GM21529 (cell line): ENCODE measurements at regions not wholly inside any gene's neighbourhood (a gene's known extent, or its start where the extent isn't known, plus 50 kb on each side); places are given as distances from the start of the nearest gene placed in this dataset.

ENCODE experiments used
- ATAC-seq: cut with Tn5 transposase; IDR thresholded peaks from one replicate; pipeline ENCODE4 v1.9.1; 2021; ENCODE audit not compliant: unreplicated experiment

DNA sequence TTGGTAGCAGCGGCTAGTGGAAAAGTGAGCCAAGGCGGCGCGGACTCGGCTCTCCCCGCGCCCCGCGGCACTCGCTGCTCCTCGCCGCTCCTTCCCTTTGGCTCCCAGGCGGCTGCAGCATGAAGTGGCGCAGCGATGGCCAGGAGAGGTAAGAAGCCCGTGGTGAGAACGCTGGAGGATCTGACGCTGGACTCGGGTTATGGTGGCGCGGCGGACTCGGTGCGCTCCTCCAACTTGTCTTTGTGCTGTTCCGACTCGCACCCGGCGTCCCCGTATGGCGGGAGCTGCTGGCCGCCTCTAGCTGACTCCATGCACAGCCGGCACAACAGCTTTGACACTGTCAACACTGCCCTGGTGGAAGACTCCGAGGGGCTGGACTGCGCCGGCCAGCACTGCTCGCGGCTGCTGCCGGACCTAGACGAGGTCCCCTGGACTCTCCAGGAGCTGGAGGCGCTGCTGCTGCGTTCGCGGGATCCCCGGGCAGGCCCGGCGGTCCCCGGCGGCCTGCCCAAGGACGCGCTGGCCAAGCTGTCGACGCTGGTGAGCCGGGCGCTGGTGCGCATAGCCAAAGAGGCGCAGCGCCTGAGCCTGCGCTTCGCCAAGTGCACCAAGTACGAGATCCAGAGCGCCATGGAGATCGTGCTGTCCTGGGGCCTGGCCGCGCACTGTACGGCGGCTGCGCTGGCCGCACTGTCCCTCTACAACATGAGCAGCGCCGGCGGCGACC lies 225.6 kb upstream of the CRY1 start:
- ATAC-seq: no peak

DNA sequence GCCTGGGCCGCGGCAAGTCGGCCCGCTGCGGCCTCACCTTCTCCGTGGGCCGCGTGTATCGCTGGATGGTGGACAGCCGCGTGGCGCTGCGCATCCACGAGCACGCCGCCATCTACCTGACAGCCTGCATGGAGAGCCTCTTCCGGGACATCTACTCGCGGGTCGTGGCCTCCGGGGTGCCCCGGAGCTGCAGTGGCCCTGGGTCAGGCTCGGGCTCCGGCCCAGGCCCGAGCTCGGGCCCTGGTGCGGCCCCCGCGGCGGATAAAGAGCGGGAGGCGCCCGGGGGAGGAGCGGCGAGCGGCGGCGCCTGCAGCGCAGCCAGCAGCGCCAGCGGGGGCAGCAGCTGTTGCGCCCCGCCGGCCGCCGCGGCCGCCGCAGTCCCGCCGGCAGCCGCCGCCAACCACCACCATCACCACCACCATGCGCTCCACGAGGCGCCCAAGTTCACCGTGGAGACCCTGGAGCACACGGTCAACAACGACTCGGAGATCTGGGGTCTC lies 226.2 kb upstream of the CRY1 start:
- no peak for ATAC-seq

DNA sequence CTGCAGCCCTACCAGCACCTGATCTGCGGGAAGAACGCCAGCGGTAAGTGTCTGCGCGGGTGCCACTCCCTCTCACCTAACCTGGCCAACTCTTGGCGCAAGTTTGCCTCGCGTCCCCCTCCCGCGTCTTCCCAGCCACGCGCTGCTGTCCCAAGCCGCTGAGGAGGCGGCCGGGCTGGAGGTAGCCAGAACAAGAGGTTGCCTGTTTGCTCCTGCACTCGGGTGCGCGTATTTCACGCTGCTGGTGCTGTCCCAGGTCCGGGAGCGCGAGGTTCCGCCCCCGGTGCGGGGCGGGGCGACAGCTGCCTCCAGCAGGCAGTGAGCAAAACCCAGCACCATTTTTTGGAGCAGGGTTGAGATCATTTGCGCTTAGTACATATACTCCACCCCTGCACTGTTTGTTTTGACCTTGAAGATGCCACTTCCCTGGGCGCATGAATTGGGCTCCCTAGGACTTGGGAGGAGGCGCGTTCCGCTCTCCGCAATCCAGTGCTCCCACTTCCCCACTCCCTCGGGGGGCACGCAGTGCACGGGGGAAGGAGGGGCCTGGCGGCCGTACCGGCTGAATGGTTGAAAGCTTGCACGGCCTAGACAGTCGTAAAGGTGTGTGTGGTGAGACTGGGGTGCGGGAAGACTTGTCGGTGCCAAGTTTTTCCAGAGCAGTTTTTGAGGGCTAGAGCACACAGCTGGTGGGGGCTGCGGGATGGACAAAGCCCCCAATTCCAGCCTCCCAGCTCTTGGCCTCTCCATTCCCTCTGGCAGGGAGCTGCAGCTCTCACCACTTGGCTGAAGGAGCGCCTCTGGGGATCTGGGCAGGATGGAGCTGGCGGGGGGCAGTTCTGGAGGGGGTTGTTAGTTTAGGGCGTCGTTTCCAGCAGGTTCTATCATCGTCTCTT lies 226.9 kb upstream of the CRY1 start:
- ATAC-seq: no peak

DNA sequence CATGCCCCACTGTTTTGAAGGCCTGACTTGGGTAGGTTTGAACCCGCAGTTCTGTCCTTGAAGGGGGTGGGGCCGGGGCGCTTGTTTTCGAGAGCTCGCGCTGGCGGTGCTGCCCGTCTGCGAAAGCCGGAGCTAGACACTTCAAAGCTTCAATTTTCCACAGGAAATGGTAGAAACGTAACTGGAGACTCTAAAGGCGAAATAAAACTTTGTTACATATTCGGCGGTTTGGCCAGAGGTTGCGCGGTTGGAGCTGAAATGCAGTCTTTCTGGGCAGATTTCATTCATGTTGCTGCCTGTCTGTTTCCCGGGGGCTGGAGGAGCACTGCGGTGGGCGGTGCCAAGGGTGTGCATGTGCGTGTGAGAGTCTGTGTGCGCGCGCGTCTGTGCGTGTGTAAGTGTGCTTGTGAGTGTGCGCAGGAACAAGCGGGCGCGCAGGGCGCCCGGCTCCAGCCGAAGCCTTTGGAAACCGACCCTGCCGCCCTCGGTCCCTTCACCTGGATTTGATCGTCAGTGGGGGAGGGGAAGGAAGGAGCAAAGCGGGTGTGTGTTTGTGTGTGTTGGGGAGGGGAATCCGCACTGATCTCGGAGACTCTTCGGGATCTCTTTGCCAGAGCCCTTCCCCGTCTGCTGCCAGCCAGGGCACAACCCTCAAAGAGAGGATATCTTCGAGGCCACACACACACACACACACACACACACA lies 227.7 kb upstream of the CRY1 start:
- no peak for ATAC-seq

DNA sequence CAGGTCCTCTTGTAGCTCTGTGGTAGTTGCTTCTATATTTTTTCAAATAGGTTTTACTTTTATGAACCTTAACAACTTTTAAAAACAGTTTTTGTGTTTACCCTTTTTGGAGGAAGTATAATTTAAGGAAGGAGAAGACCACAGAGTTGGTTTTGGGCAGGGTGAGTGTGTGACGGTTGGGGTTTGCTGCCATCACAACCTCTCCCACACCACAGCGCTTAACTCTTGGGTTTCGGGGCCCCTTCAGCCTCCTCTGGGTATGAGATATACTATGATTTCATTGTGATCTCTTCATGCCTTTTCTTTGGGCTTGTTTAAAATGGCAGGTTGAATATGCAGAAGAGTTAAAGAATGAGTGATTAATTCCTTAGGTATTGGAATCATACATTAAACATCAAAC lies 228.7 kb upstream of the CRY1 start:
- no peak for ATAC-seq

DNA sequence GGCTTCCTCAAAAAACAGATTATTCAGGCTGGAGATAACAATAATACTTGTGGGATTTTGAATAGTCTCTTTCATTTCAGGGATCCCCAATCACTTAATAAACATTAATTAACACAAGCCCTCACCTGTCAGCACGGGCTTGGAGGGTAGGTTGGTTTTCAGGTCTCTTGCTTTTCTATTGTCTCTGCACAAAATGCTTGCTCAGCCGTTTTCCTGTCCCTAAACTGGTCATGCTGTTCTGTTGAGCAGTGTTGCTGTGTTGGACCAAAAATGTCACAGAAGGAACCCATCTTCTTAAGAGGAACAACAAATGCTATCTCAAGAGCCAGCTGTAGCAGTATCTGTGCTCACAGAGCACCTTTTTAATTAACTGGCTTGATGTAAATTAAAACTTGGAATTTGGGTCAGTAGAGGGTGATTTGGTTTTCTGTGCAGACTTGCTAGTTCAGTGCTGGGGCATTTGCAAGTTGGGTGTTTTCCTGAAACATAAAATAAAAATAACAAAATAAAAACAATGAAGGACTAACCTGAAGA lies 231.8 kb upstream of the CRY1 start:
- ATAC-seq: no peak

DNA sequence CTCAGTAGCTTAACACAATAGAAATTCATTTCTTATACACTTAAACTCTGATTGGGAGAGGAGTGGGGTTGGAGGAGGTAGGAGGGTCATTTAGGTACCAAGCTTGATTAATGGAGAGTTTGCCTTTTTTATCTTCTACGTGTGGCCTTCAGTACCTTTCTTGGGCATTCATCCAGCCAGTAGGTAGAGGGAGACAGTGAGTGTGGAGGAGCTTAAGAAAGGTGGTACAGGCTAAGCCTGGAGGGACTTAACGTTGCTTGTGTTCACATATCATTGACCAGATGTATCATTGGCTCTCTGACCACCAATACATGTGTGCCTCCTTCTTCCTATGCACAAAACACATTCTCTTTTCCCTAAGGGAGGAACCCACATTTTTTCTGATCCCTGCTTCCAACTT lies 232.9 kb upstream of the CRY1 start:
- ATAC-seq: no peak

DNA sequence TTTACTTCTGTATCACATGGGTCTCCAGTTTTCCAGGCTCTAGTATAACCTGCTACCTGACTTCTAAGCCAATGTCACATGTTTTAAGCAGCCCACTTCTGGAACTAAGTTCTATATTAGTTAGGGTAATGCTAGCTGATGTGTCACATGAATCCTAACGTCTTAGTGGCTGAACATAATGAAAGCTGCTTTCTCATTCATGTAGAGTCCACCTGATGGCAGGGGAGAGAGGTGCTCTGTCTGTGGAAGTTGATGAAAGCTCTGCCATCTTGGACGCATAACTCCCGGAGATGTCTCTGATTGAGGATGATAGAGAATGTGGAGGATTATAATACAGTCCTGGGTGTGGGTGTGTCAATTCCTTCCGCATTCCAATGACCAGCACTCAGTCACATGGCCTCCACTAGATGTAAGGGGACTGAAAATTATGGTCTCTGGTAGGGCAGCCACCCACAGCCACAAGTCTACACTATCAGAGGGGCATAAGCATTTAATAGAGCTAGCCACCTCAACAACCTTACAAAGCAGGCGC lies 234.4 kb upstream of the CRY1 start:
- no peak for ATAC-seq

DNA sequence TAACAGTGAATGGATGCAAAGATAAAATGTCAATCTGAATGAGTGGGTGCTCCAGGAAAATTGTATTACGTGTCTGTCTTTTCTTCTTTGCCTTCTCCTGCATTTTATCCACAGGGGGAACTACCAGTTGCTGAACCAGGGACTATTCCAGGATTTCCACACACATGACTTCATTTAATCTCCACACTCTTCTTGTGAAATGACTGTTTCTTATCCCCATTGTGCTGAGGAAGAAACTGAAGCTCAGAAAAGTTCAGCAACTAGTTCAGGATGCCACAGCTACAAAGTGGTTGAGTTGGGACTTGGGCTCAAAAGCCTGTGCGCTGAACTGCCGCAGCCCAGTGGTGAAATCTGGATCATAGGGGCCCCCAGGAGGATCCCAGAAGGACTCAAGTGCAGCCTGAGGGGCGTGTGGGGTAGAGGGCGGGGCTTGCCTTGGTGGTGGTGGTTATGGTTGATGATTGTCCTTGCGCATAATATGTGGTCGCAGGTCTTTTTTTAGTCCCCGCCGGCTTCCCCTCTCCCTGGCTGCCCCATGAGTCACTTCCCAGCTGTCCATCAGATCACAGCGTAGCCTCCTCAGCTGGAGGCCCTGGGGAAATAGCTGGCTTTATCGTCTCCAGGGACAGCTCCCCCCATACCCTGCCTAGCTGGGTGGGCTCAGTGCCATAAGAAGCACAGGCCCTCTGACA lies 235.2 kb upstream of the CRY1 start:
- ATAC-seq: no peak

DNA sequence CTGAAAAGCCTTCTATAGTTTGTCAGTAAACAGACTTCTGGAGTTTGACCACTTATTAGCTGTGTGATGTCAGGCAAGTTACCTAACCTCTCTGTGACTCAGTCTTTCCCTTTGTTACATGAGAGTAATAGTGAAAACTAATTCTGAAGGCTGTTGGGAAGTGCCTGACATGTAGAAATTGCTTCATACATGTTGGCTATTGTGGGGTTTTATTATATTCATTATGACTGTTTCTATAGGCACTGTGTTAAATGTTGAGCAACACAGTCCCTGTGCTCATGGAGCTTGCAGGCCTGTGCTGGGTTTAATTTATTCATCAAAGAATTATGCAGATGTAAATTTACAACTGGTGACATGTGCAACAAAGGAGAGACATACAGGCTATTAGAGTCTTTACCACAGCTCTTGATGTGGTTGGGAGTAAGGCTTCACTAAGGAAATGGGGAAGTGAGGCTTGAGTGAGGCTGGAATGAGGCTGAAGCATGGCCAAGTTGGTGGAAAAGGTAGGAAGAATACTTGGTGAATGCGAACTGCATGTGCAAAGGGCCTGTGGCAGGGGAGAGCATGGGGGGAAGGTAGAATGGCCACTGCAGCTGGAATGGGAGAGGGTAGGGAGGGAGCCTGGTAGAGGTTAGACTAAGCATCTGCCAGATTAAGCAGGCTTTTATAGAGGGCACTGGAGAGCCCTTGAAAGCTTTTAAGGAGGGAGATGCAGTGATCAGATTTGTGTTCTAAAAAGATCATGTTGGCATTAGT lies 236.4 kb upstream of the CRY1 start:
- ATAC-seq: no peak

DNA sequence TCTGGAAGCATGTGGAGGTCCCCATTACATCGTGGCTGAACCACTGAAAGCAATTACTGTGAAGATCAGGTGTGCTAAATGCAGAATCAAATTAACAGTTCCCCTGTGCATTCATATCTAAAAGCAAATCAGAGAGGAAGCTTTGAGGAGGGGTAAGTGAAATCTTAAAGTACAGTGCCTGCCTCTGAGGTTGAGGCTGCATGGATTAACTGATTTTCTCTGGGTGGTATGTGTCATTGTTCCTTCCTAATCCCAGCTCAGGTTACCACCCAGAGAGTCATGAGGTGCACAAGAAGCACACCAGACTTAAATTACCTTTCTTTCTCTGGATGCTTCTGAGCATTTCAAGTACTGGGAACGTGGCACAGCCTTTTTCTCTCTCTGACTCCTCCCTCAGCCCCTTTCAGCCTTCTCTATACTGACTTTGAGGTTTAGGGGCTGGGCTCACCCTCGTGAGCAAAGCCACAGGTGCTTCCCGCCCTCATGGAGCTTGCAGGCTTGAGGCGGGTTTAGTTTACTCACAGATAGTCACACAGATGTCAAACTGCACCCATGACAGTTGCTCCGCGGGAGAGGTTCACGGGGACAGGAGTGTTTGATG lies 237.6 kb upstream of the CRY1 start:
- ATAC-seq: no peak

DNA sequence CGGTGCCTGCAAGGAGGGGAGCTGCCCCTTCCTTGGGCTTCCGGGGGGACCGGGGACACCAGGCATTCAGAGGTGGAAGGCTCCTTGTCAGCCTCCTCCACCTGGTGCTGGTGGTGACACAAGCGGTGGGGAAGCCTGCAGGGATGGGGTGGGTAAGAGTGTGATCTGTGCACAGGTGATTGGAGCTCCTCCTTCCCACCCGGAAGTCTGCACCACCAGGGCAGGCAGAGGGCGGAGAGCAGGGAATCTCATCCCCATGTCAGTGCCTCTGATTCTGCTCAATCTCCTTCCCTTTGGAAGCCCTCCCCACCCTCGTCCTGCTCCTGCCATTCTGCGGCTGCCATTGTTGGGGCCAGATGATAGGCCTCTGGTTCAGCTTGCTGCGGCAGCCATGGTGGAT lies 238.1 kb upstream of the CRY1 start:
- no peak for ATAC-seq

DNA sequence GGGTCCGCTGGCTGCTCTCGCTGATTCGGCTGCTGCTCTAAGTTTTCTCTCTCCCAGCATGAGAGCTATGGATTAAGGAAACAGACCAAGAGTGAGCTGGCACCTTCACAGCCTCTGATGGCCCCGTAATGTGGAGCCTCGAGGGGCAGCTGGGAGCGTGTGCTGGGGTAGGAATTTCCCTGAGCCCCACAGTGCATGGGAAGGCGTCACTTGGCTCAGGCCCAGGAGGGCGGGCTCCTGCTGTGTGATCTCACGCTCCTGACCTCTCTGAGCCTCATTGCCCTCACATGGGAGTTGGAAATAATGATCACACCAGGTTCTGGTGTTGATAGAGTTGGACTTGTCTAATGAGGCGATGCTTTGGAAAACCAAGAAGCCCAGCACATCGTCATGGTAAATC lies 238.6 kb upstream of the CRY1 start:
- no peak for ATAC-seq

DNA sequence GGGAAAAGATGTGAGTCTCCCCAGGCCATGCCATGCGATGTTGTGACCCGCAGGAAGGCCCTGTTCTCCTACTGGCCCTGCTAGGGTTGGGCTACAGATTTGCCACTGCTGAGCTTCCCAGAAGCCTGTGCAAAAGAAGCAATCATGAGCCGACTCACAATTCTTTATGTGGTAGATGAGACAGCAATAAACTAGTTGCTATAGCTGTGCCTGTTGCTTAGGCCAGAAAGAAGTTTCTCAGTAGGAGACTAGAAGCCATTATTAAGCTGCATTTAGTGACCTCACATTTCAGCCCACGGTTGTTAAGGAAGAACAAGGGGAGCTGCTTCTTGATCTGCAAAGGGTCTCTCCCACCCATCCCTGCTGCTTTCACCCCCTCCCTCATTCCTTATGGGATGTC lies 239.4 kb upstream of the CRY1 start:
- ATAC-seq: no peak

DNA sequence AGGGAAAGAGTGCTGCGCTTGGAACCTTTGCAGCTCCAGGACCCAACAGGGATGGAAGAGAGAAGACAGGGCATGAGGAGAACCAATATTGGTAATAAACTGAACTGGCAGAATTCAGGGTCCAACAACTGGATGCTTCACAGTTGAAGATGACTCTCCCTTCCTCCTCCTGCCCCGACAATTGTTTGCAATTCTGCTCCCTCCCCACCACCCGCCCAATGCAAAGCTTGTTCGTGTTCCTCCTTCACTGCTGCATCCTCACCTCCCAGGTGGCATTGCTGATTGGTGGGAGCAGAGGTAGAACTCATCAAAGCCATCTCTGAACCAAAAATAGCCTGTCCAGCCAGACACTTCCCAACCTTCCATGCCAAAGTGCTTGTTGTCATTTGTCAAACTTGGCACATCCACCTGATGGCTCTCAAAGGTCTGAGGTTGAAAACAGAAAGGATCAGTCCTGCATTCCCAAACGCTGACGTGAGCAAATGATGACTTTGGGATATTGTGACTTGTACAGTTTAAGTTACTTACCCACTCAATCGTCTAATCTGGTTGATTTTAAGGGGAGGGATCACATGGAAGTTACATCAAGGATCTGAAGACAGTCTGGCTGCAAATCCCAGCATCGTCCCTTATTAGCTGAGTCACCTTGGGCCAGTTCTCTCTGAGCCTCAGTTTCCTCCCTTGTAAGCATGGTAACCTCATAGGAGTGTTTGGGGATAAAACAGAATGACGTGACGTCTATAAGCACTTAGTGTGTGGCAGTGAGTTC lies 242.6 kb upstream of the CRY1 start:
- ATAC-seq: no peak

DNA sequence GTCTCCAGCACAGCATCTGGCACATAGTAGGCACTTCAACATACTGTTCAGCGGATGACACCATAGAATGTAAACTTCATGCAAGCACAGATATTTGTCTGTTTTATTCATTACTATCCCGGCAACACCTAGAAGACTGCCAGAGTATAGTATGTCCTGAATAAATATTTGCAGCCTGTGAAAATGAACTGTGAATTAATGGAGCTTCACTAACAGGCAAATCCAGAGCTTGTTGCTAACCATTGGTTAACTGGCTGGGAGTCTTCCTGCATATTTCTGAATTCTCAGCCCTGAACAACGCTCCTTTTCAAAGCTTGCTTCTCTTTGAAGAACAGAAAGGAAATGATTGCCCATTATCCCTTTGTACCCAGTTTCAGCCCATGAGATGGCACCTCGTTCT lies 243.3 kb upstream of the CRY1 start:
- no peak for ATAC-seq

DNA sequence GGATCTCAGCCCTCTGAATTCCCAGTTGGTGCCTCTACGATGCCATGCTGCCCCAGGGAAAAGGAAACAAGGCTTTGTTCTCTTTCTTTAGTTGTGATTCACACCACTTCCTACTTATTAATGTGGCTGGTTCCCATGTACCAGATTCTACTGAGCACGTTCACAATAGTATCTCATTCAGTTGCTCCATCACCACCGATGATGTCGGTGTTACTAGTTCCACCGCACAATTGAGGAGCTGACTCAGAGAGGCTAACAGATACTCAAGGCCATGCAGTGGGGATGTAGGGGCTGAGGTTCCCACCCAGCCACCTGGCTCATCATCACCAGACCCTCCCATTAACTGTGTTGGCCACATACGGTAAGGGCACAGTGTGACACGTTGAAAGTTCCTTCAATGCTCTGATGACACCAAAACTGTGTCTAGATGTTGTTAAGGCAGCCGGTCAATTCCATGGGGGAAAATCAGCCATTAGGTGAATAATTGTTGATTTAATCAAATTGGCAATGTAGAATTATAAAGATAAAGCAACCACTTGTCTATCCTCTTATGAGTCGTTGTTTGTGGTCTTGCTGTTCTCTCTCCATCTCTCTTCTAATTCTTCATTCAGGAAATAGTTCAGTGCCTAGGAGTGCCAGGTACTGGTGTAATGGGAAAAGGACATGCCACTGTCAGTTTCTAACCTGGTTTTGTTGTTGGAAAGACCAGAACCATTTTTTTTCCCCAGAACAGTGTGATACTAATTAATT lies 244.2 kb upstream of the CRY1 start:
- ATAC-seq: no peak

DNA sequence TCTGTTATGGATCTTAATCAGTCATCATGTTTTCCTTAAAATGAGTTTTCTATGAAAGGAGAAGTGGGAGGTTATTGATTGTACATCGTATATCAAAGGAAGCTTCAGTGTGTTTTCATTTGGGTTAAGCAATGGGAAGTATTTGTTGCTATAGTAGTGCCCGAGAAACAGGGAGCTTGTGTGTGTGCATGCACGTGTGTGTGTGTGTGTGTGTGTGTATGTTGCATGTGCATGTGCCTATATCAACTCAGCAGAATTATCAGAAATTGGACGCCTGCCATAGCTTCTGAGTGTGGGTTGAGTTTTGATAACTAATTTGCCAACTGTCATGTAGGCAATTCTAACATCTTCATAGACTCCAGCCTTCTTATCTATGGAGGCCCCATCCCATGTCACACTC lies 246.1 kb upstream of the CRY1 start:
- ATAC-seq: no peak
